ENCODE measurements at regions not wholly inside any gene's neighbourhood (a gene's known extent, or its start where the extent isn't known, plus 50 kb on each side); places are given as distances from the start of the nearest gene placed in this dataset.

DNA sequence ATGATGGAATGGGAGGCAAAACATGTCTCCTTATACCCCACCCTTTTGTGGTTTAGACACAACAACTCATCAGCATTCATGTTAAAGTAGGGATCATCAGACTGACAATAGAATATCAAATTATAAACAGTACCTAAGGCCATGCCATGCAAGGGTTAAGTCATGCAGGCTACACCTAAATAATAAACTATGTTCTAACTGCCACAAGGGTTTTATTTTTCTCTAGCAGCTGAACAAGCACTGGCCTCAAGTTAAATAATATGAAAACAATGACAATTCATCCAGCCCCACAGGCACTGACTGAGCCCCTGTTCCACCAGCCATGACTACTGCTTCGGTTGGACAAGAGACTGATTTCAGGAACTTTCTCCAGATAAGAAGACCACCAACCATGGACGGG is 164.5 kb upstream of the PIRT start:
- no peak for DNase-seq (ENCODE audit: low spot score)
- TF ChIP-seq, protein P1, sequence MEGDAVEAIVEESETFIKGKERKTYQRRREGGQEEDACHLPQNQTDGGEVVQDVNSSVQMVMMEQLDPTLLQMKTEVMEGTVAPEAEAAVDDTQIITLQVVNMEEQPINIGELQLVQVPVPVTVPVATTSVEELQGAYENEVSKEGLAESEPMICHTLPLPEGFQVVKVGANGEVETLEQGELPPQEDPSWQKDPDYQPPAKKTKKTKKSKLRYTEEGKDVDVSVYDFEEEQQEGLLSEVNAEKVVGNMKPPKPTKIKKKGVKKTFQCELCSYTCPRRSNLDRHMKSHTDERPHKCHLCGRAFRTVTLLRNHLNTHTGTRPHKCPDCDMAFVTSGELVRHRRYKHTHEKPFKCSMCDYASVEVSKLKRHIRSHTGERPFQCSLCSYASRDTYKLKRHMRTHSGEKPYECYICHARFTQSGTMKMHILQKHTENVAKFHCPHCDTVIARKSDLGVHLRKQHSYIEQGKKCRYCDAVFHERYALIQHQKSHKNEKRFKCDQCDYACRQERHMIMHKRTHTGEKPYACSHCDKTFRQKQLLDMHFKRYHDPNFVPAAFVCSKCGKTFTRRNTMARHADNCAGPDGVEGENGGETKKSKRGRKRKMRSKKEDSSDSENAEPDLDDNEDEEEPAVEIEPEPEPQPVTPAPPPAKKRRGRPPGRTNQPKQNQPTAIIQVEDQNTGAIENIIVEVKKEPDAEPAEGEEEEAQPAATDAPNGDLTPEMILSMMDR (conservative IDR thresholded peaks at IDR 0.05; ENCODE audit: low read depth) = no peak
- no peak overlapping the region for H3K27ac ChIP-seq
- ChIA-PET POLR2A (ENCODE audit: low non-redundant PET) (no interaction called here), CTCF (interaction anchor here (0.7 kb wide), 1 partner anchor 706 kb away, joined by 4 read pairs; no protein-coding TSS in a partner anchor)

DNA sequence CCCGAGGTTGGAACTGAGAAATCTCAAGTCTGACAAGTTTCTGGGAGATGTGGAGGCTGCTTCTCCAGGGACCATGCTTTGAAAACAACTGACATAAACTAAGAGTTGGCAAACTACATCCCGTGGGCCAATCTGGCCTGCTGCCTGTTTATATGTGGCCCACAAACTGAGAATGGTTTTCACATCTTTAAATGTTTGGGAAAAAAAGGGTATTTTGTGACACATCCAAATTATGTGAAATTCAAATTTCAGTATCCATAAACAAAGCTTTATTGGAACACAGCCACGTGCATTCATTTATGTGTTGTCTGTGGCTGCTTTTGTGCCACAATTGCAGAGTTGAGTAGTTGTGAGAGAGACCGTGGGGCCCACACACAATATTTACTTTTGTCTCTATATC is 163.8 kb upstream of the PIRT start:
- TF ChIP-seq, protein P1 (conservative IDR thresholded peaks at IDR 0.05; ENCODE audit: low read depth) = no peak
- CTCF ChIA-PET = interaction anchor here (0.7 kb wide), 1 partner anchor 706 kb away, joined by 4 read pairs; no protein-coding TSS in a partner anchor
- no peak overlapping the region for H3K27ac ChIP-seq
- POLR2A ChIA-PET (ENCODE audit: low non-redundant PET) = no interaction called here
- DNase-seq (ENCODE audit: low spot score) = no peak

DNA sequence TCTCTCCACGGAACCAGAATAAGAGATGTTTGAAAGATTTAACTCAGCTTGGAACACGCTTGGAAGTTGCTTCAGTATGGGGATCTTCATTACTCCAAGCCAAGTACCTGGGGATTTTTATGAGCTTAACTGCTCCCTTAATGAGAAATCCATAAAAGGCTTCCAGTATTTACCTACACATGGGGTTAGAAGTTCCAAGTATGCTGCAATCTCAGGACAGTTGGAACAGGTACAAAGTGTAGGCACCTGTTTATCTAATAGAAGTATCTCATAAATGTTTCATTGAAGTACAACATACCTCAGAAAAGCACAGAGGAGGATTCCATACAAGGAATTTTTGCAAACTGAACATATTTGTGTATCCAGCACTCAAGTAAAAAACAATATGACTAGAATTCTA is 161.6 kb upstream of the PIRT start:
- ChIA-PET CTCF (no interaction called here), POLR2A (ENCODE audit: low non-redundant PET) (no interaction called here)
- no peak for DNase-seq (ENCODE audit: low spot score)
- TF ChIP-seq, protein P1 (conservative IDR thresholded peaks at IDR 0.05; ENCODE audit: low read depth) = no peak
- H3K27ac ChIP-seq = no peak overlapping the region

DNA sequence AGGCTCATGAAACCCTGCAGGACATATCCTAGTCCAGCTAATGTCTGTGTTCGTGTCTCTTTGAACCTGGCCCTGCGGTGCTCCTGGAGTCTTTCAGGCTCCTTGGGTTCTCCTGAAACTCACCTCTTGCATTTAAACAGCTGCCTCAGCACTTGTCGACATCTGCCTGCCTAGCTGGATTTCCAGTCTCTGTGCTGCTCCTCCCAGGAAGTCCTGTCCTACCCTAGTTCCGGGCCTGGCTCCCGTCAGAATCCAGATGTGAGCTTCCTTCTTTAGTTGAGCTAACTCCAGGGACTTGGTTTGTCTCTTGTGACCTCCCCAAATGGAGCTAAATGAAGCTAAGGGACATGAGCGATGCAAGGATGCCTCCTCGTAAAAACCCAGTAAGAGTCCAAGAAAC is 155.2 kb upstream of the PIRT start:
- ChIA-PET POLR2A (ENCODE audit: low non-redundant PET) (no interaction called here), CTCF (interaction anchor here (0.6 kb wide), 1 partner anchor 52 kb away, joined by 3 read pairs; no protein-coding TSS in a partner anchor)
- TF ChIP-seq, protein P1 (conservative IDR thresholded peaks at IDR 0.05; ENCODE audit: low read depth) = no peak
- DNase-seq (ENCODE audit: low spot score) = no peak
- no peak overlapping the region for H3K27ac ChIP-seq

DNA sequence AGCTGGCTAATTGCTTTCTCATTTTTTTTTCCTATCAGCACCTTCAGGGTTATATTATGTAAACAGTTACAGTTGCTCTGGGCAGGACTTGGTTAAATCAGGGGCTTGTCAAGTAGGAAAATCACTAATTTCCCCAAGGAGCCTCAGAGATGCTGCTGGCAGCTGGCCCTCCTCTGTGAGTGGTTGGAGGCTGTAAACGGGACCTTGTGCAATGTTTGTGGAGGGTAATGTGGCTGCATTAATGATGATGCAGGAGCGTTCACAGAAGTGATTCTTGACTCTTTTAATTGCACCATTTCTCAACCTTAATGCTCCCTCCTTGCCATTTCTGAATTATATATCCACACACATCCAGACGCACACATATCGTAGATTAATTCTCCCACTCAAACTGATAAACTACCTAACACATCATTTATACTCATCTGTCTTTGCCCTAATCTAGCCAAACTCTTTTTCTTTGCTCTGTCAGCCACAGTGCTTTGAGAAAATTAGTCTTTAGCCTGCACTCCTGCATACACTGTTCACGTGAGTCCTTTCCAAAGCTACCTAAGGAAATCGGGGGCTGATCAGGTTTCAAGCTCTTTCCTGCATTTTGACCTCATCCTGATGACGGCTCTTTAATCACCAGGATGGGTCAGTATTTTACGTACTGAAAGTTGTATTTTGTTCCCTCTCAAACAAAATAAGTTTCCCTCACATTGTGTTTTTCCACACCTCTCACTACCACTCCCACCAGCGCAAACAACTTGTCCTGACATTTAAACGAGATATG is 154.4 kb upstream of the PIRT start:
- ChIA-PET CTCF (no interaction called here), POLR2A (ENCODE audit: low non-redundant PET) (no interaction called here)
- DNase-seq (ENCODE audit: low spot score) = no peak

DNA sequence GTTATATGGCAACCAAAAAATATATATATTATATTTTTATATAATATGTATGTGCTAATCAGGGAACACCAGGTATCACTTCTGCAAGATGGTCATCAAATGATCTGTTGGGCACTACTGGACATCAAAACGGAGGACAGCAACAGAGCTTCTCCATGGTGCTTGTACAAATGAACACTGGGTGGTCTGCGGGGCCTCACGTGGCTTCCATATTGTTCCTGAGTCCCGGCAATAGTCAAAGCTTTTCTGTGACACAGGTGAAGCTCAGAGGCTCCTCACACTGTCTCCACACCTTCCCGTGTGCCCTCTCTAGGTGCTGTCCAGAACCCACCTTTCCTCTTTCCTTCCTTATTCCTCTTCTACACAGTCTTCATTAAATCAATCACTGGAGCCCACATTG is 149.9 kb upstream of the PIRT start:
- no peak for DNase-seq (ENCODE audit: low spot score)
- ChIA-PET POLR2A (ENCODE audit: low non-redundant PET) (no interaction called here), CTCF (no interaction called here)
- TF ChIP-seq, protein P1 (conservative IDR thresholded peaks at IDR 0.05; ENCODE audit: low read depth) = no peak
- H3K27ac ChIP-seq = no peak overlapping the region

More for the DNA sequence above, 154.4 kb upstream of the PIRT start:
- TF ChIP-seq, protein P1 (conservative IDR thresholded peaks at IDR 0.05; ENCODE audit: low read depth) = no peak
- no peak overlapping the region for H3K27ac ChIP-seq

Data from RWPE1 (cell line).